ENCODE measurements at regions not wholly inside any gene's neighbourhood (a gene's known extent, or its start where the extent isn't known, plus 50 kb on each side); places are given as distances from the start of the nearest gene placed in this dataset.

- no peak overlapping the region for H3K4me3 Mint-ChIP-seq
- CTCF ChIA-PET = no interaction called here
- no peaks in the 10 kb centered on the region for H3K9me3 Mint-ChIP-seq
- no peak overlapping the region for H3K27ac Mint-ChIP-seq
- no peaks in the 10 kb centered on the region for H3K27me3 Mint-ChIP-seq
- DNase-seq = no peak
- H3K36me3 Mint-ChIP-seq = no peaks in the 10 kb centered on the region
- peaks cover 5% of the 10 kb centered on the region for H3K4me1 Mint-ChIP-seq
Observed at GRCh38 chr3:153602801-153603200, 440.8 kb downstream of the RAP2B start.

DNA sequence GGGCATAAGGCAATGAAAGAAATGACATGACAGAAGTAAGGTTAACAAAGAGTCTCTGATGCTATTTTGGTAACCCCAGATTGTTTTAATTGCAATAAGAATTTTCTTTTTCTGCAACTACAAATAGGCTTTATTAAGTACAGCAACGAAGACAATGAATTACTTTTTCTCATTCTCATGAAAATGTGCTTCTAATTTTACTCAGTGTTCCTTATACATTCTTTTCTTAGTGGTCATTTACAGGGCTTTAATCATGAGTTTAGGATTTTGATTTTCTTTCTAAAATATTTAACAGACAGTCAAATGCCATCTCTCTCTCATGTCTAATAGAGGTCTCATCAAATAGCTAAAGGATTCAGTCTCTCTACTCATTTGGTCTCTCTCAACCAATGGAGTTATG is 452.1 kb downstream of the RAP2B start:
- no peak overlapping the region for H3K4me3 Mint-ChIP-seq
- no peaks in the 10 kb centered on the region for H3K27me3 Mint-ChIP-seq
- H3K4me1 Mint-ChIP-seq = peaks cover 3% of the 10 kb centered on the region
- H3K36me3 Mint-ChIP-seq = no peaks in the 10 kb centered on the region
- CTCF ChIA-PET = no interaction called here
- no peak overlapping the region for H3K27ac Mint-ChIP-seq
- no peaks in the 10 kb centered on the region for H3K9me3 Mint-ChIP-seq
- DNase-seq = no peak

- H3K9me3 Mint-ChIP-seq = no peaks in the 10 kb centered on the region
- H3K27me3 Mint-ChIP-seq = no peaks in the 10 kb centered on the region
- no peaks in the 10 kb centered on the region for H3K36me3 Mint-ChIP-seq
- H3K4me3 Mint-ChIP-seq = no peak overlapping the region
- CTCF ChIA-PET = interaction anchor here (1.0 kb wide), 1 partner anchor 11 kb away, joined by 3 read pairs; no protein-coding TSS in a partner anchor
- H3K27ac Mint-ChIP-seq = no peak overlapping the region
- DNase-seq = no peak
- H3K4me1 Mint-ChIP-seq = peaks cover 3% of the 10 kb centered on the region
Observed at GRCh38 chr3:153614563-153614962, 452.5 kb downstream of the RAP2B start.

DNA sequence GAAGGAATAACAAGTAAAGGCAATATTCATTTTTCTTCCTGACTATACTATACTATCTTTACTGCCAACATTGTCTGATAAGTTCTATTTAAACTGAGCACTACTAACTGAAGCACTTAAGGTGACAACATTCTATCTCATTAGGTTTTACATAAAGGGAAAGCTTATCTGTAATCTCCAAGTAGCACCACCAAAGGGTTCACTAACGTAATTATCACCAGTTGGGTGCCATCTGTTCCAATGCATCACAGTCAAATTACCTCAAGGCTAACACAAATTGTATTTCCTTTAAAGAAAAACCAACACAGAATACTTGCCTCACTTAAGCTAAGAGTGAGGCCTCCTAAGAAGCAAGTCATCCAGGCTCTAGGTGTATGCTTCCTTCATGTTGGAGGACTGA is 453.8 kb downstream of the RAP2B start:
- DNase-seq = no peak
- CTCF ChIA-PET = no interaction called here
- Mint-ChIP-seq H3K4me3 (no peak overlapping the region), H3K9me3 (peaks cover 6% of the 10 kb centered on the region), H3K27ac (no peak overlapping the region), H3K4me1 (peaks cover 8% of the 10 kb centered on the region), H3K27me3 (no peaks in the 10 kb centered on the region), H3K36me3 (peaks cover 3% of the 10 kb centered on the region)

DNA sequence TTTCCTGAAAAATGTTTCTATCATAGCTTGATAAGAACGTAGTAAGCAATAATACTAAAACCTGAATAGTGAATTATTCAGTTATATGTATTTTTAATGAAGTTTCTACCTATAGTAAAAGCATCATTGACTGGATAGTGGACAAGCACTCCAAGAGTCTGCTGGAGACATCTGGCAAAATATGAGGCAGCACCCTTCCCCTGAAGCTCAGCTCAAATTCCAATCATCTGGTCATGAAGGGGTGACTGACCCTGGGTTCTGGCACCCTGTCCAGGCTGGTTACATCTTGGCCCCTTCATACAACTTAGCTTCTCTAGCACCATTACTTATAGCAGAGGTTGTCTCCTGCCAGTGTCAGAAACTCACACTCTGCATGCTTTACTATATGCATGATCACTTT is 455.4 kb downstream of the RAP2B start:
- Mint-ChIP-seq H3K36me3 (peaks cover 4% of the 10 kb centered on the region), H3K27me3 (no peaks in the 10 kb centered on the region), H3K27ac (no peak overlapping the region), H3K4me3 (no peak overlapping the region), H3K9me3 (peaks cover 11% of the 10 kb centered on the region), H3K4me1 (peaks cover 24% of the 10 kb centered on the region)
- no peak for DNase-seq
- CTCF ChIA-PET = no interaction called here

GRCh38 chr3:153618176-153618575 is 456.1 kb downstream of the RAP2B start:
- CTCF ChIA-PET = no interaction called here
- Mint-ChIP-seq H3K4me1 (peaks cover 29% of the 10 kb centered on the region), H3K4me3 (no peak overlapping the region), H3K36me3 (peaks cover 8% of the 10 kb centered on the region), H3K27ac (no peak overlapping the region), H3K9me3 (peaks cover 12% of the 10 kb centered on the region), H3K27me3 (no peaks in the 10 kb centered on the region)
- DNase-seq = no peak

DNA sequence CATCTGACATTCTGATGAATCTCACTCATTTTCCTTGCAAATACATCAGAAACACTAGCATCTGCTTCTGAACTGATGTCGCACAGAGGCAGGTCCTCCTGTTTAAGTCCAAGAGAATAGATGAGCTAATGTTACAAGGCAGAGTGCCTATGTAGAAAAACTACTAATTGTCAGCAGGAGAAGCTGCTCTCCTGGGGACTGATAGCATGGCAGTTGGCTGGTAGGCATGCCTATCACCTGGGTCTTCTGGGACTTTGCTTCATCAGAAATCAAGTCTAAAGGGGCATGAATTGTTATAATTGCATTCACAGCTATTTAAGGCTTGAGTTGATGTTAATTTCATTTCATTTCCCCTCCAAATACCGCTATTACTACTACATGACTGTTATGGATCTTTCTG is 457.2 kb downstream of the RAP2B start:
- H3K27ac Mint-ChIP-seq = no peak overlapping the region
- H3K4me3 Mint-ChIP-seq = no peak overlapping the region
- no peak for DNase-seq
- no peaks in the 10 kb centered on the region for H3K27me3 Mint-ChIP-seq
- H3K4me1 Mint-ChIP-seq = peaks cover 40% of the 10 kb centered on the region
- CTCF ChIA-PET = no interaction called here
- H3K36me3 Mint-ChIP-seq = peaks cover 16% of the 10 kb centered on the region
- H3K9me3 Mint-ChIP-seq = peaks cover 16% of the 10 kb centered on the region

DNA sequence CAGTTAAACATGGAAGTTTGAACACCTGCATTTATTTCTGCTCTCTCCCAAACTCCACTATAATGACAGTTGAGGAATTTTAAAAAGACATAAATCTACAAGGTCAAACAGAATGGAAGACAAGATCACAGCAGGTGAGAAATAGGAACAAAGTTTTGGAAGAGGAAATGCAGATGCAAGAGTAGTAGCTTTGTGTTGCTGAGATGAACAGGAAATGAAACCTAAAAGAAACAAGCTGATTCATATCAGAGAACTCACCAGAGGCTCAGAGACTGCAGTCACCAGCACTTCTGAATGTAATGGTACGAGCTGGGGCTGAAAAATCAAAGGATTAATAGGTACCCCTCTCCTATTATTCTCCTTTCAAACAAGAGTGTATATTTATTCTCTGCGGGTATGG is 459.9 kb downstream of the RAP2B start:
- H3K4me1 Mint-ChIP-seq = peaks cover 61% of the 10 kb centered on the region
- peaks cover 16% of the 10 kb centered on the region for H3K9me3 Mint-ChIP-seq
- H3K36me3 Mint-ChIP-seq = peaks cover 22% of the 10 kb centered on the region
- no peaks in the 10 kb centered on the region for H3K27me3 Mint-ChIP-seq
- DNase-seq = peak; percentile 32
- peak overlapping the region; percentile 3 for H3K4me3 Mint-ChIP-seq
- H3K27ac Mint-ChIP-seq = peak overlapping the region; percentile 85
- CTCF ChIA-PET = interaction anchor here (0.6 to 1.2 kb wide), 2 partner anchors 461 to 579 kb away, joined by 3 read pairs; no protein-coding TSS in a partner anchor

DNA sequence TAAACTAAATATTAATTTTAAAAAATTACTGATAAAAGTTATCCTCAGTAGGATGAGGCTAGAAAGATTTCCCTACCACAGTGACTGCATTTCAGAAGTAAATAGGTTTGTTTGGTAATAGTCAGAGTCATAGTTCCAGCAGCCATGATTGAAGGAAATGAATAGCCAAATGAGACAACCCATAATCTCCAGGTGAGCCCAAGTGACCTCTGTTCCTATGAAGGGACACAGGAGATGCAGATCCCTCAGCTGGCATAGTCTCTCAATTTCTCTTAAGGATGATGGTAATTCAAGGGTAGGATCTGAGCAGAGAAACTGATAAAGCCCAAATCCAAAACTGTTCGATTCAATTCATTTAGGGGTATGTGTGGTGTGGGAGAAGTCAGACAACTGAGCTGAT is 461.8 kb downstream of the RAP2B start:
- CTCF ChIA-PET = no interaction called here
- Mint-ChIP-seq H3K27me3 (no peaks in the 10 kb centered on the region), H3K9me3 (peaks cover 16% of the 10 kb centered on the region), H3K4me1 (peaks cover 76% of the 10 kb centered on the region), H3K36me3 (peaks cover 22% of the 10 kb centered on the region), H3K27ac (peak overlapping the region; percentile 92), H3K4me3 (no peak overlapping the region)
- no peak for DNase-seq

GRCh38 chr3:153624310-153625030 is 462.4 kb downstream of the RAP2B start:
- DNase-seq = peak; percentile 34
- peaks cover 22% of the 10 kb centered on the region for H3K36me3 Mint-ChIP-seq
- H3K4me1 Mint-ChIP-seq = peaks cover 81% of the 10 kb centered on the region
- CTCF ChIA-PET = no interaction called here
- peak overlapping the region; percentile 92 for H3K27ac Mint-ChIP-seq
- H3K27me3 Mint-ChIP-seq = no peaks in the 10 kb centered on the region
- peaks cover 16% of the 10 kb centered on the region for H3K9me3 Mint-ChIP-seq
- peak overlapping the region; percentile 3 for H3K4me3 Mint-ChIP-seq

DNA sequence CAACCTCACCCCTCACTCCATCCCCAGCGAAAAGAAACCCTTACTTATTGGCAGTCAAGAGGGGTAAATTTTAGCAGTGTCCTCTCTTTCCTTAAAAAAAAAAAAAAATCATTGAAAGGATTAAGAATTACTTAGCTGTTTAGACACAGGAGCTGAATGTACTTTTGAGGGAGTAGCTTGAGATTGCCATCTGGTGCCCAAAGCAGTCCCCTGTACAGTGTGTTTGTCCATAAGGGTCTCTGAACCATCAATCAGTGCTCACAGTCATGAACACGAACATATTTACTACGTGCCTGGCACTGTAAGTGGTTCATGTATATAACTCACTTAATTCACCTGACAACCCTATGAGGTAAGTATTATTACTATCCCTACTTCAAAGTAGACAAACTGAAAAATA is 463.5 kb downstream of the RAP2B start:
- no peak for DNase-seq
- Mint-ChIP-seq H3K36me3 (peaks cover 20% of the 10 kb centered on the region), H3K27ac (no peak overlapping the region), H3K4me1 (peaks cover 90% of the 10 kb centered on the region), H3K4me3 (no peak overlapping the region), H3K27me3 (no peaks in the 10 kb centered on the region), H3K9me3 (peaks cover 13% of the 10 kb centered on the region)
- CTCF ChIA-PET = interaction anchor here (0.9 kb wide), 1 partner anchor 10 kb away, joined by 3 read pairs; no protein-coding TSS in a partner anchor

DNA sequence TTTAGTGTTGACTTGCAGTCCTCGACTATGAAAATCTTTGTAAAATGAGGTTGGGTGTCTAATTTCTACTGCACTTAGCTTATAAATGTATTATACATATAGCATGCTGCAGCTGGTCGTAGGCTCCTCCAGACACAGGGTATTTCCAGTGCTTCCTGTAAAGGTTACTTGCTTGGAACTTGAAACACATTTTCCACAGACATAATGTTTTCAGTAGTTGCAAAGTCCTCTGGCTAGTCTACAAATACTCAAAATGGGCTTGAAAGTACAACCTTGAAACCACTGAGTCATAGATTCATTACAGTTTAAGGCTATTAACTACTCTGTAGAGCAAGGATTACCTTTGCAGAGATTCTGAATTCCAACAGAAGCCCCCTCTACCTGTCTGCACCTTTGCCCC is 464.1 kb downstream of the RAP2B start:
- DNase-seq = no peak
- CTCF ChIA-PET = no interaction called here
- Mint-ChIP-seq H3K4me3 (no peak overlapping the region), H3K27ac (no peak overlapping the region), H3K36me3 (peaks cover 18% of the 10 kb centered on the region), H3K27me3 (no peaks in the 10 kb centered on the region), H3K9me3 (peaks cover 6% of the 10 kb centered on the region), H3K4me1 (peaks cover 89% of the 10 kb centered on the region)

GRCh38 chr3:153628591-153628990 is 466.6 kb downstream of the RAP2B start:
- no peak overlapping the region for H3K4me3 Mint-ChIP-seq
- H3K36me3 Mint-ChIP-seq = peaks cover 10% of the 10 kb centered on the region
- no peaks in the 10 kb centered on the region for H3K9me3 Mint-ChIP-seq
- no peak for DNase-seq
- no peaks in the 10 kb centered on the region for H3K27me3 Mint-ChIP-seq
- CTCF ChIA-PET = no interaction called here
- H3K27ac Mint-ChIP-seq = peak overlapping the region; percentile 79
- H3K4me1 Mint-ChIP-seq = peaks cover 72% of the 10 kb centered on the region

- no peak overlapping the region for H3K27ac Mint-ChIP-seq
- no peak overlapping the region for H3K4me3 Mint-ChIP-seq
- H3K9me3 Mint-ChIP-seq = no peaks in the 10 kb centered on the region
- CTCF ChIA-PET = interaction anchor here (0.6 to 1.0 kb wide), 3 partner anchors 34 to 407 kb away, joined by 3 to 4 read pairs (median 3); no protein-coding TSS in a partner anchor
- H3K4me1 Mint-ChIP-seq = peaks cover 67% of the 10 kb centered on the region
- peaks cover 7% of the 10 kb centered on the region for H3K36me3 Mint-ChIP-seq
- no peaks in the 10 kb centered on the region for H3K27me3 Mint-ChIP-seq
- no peak for DNase-seq
Observed at GRCh38 chr3:153629148-153629547, 467.1 kb downstream of the RAP2B start.

DNA sequence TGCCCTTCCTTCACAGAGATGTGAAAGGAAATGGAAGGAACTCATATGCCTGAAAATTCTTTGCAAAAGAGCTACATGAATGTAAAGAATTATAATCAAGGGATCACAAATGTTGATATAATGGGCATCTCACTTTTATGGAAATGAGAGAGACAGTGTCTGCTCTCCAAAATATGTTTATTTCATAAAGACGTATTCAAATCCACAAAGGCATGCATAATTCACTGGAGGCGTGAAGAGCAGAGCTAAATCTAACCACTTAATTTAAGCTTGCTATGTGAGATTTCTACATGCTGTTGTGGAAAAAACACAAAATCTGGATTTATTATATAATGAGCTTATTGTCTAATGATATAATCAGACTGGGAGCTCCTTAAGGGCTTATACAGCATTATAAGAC is 469.1 kb downstream of the RAP2B start:
- Mint-ChIP-seq H3K4me1 (peaks cover 62% of the 10 kb centered on the region), H3K4me3 (no peak overlapping the region), H3K9me3 (no peaks in the 10 kb centered on the region), H3K27me3 (no peaks in the 10 kb centered on the region), H3K27ac (no peak overlapping the region), H3K36me3 (no peaks in the 10 kb centered on the region)
- CTCF ChIA-PET = interaction anchor here (0.6 kb wide), 1 partner anchor 347 kb away, joined by 3 read pairs; no protein-coding TSS in a partner anchor
- DNase-seq = no peak

Data from activated naive CD4-positive, alpha-beta T cell treated with anti-CD3 and anti-CD28 coated beads, Interleukin-2, amount 10 ng/mL, durations not matched to agents 7 days and 5 days (primary cell).